ENCODE measurements at regions not wholly inside any gene's neighbourhood (a gene's known extent, or its start where the extent isn't known, plus 50 kb on each side); places are given as distances from the start of the nearest gene placed in this dataset.
A peak's percentile ranks its signal among the peaks of the same experiment; 100 is the strongest.

DNA sequence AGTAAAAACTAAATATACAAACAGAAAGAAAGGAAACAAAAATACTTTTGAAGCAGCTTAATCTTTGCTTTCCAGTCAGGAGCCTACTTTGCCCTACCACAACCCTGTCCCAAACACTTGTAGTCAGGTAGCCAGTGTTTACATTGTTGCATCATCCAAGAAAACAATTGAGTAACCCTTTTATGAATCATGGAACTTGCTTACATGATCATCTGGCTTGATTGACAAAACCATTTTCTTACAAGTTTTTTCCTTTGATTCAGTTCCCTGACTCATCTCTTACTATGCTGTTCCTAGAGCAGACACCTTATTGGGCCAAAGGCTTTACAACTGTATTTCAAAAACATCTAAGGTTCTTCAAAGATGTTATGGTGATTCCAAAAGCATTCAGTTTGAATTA lies 740.1 kb downstream of the KLHL13 start (continued):
- no peak for TF ChIP-seq HNRNPL (IDR thresholded peaks at IDR 0.05; ENCODE audit: low read depth, low read length)
- peak; percentile 13; the same call in 1 of the 2 replicates for TF ChIP-seq SOX5 (CRISPR knock-in tag; IDR thresholded peaks at IDR 0.05; ENCODE audit: borderline replicate concordance)
- TF ChIP-seq NFYB (CRISPR knock-in tag; IDR thresholded peaks at IDR 0.05), result no peak
- TF ChIP-seq KAT7 (CRISPR knock-in tag; IDR thresholded peaks at IDR 0.05; ENCODE audit: borderline replicate concordance), result no peak
- no peak for TF ChIP-seq ZNF660 (CRISPR knock-in tag; IDR thresholded peaks at IDR 0.05; ENCODE audit: borderline replicate concordance, low read depth)
- TF ChIP-seq ZNF296 (CRISPR knock-in tag; conservative IDR thresholded peaks at IDR 0.05), result no peak
- no peak for TF ChIP-seq CBX2 (IDR thresholded peaks at IDR 0.05; ENCODE audit: low read depth, low read length)
- no peak for TF ChIP-seq CBX2 (CRISPR knock-in tag; IDR thresholded peaks at IDR 0.05; ENCODE audit: low read depth)
- TF ChIP-seq TRAFD1 (CRISPR knock-in tag; IDR thresholded peaks at IDR 0.05; ENCODE audit: borderline replicate concordance), result no peak
- peak; percentile 38; the same call in 1 of the 2 replicates for TF ChIP-seq ATF3 (CRISPR knock-in tag; IDR thresholded peaks at IDR 0.05)
- no peak for TF ChIP-seq TCF7 (IDR thresholded peaks at IDR 0.05; ENCODE audit: low read depth)
- TF ChIP-seq THAP8 (CRISPR knock-in tag; IDR thresholded peaks at IDR 0.05; ENCODE audit: borderline replicate concordance), result no peak
- TF ChIP-seq, protein P1, sequence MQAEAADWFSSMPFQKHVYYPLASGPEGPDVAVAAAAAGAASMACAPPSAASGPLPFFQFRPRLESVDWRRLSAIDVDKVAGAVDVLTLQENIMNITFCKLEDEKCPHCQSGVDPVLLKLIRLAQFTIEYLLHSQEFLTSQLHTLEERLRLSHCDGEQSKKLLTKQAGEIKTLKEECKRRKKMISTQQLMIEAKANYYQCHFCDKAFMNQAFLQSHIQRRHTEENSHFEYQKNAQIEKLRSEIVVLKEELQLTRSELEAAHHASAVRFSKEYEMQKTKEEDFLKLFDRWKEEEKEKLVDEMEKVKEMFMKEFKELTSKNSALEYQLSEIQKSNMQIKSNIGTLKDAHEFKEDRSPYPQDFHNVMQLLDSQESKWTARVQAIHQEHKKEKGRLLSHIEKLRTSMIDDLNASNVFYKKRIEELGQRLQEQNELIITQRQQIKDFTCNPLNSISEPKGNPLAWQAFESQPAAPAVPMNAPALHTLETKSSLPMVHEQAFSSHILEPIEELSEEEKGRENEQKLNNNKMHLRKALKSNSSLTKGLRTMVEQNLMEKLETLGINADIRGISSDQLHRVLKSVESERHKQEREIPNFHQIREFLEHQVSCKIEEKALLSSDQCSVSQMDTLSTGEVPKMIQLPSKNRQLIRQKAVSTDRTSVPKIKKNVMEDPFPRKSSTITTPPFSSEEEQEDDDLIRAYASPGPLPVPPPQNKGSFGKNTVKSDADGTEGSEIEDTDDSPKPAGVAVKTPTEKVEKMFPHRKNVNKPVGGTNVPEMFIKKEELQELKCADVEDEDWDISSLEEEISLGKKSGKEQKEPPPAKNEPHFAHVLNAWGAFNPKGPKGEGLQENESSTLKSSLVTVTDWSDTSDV (CRISPR knock-in tag; IDR thresholded peaks at IDR 0.05), result no peak
- peak; percentile 86 for TF ChIP-seq FOXA3 (CRISPR knock-in tag; IDR thresholded peaks at IDR 0.05)
- TF ChIP-seq ZNF773 (CRISPR knock-in tag; IDR thresholded peaks at IDR 0.05; ENCODE audit: borderline replicate concordance), result no peak
- TF ChIP-seq, protein P2, sequence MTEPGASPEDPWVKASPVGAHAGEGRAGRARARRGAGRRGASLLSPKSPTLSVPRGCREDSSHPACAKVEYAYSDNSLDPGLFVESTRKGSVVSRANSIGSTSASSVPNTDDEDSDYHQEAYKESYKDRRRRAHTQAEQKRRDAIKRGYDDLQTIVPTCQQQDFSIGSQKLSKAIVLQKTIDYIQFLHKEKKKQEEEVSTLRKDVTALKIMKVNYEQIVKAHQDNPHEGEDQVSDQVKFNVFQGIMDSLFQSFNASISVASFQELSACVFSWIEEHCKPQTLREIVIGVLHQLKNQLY (CRISPR knock-in tag; IDR thresholded peaks at IDR 0.05), result no peak
- TF ChIP-seq ZNF275 (CRISPR knock-in tag; IDR thresholded peaks at IDR 0.05; ENCODE audit: borderline replicate concordance), result no peak
- no peak for TF ChIP-seq SAFB2 (CRISPR knock-in tag; IDR thresholded peaks at IDR 0.05; ENCODE audit: borderline replicate concordance, low read depth)
- TF ChIP-seq ZBTB42 (CRISPR knock-in tag; IDR thresholded peaks at IDR 0.05), result no peak
- no peak for TF ChIP-seq GMEB1 (CRISPR knock-in tag; IDR thresholded peaks at IDR 0.05; ENCODE audit: borderline replicate concordance)
- TF ChIP-seq, protein P3, sequence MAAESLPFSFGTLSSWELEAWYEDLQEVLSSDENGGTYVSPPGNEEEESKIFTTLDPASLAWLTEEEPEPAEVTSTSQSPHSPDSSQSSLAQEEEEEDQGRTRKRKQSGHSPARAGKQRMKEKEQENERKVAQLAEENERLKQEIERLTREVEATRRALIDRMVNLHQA (CRISPR knock-in tag; IDR thresholded peaks at IDR 0.05), result no peak

Measured in HepG2 (cell line).